ENCODE measurements at regions not wholly inside any gene's neighbourhood (a gene's known extent, or its start where the extent isn't known, plus 50 kb on each side); places are given as distances from the start of the nearest gene placed in this dataset.

DNA sequence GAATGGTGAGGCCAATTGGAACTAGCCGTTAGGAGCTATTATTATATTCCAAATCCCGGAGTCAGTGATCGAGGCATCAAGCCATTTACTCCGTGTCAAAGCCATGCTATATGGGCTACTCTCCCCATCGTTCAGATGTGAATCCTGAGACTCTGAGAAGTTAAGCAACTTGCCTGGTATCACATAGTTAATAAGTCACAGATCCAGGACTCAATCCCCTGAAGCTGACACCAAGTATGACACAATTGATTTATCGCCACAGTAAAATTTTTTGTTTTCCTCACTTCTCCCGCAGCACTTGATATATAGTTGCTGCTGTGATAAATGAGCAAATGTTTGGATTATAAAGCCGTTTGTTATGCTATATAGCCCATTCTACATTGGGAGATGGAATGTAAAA, 50.8 kb upstream of the TSHZ2 start:
- no peak overlapping the region for H3K27ac ChIP-seq
- CTCF ChIA-PET: no interaction called here
- no TSS peak for BruUV-seq (replicated peaks)

DNA sequence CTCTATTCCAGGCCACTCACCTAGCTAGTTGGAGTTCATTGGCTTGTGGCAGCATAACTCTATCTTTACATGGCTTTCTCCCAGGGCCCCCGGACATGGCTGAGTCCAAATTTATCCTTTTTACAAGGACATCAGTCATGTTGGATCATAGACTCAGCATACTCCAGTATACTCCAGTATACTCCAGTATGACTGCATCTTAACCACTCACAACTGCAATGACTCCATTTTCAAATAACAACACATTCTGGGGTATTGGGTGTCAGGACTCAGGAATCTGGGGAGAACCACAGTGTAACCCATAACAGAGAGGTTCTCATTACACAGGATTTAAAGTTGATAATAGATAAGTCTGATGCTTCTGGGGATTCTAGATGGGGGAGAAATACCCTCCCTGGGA, 53.8 kb upstream of the TSHZ2 start:
- no peaks in the 10 kb centered on the region for H4K20me1 ChIP-seq (ENCODE audit: insufficient read depth)
- H3K4me2 ChIP-seq: no peak overlapping the region
- TF ChIP-seq, protein P1, sequence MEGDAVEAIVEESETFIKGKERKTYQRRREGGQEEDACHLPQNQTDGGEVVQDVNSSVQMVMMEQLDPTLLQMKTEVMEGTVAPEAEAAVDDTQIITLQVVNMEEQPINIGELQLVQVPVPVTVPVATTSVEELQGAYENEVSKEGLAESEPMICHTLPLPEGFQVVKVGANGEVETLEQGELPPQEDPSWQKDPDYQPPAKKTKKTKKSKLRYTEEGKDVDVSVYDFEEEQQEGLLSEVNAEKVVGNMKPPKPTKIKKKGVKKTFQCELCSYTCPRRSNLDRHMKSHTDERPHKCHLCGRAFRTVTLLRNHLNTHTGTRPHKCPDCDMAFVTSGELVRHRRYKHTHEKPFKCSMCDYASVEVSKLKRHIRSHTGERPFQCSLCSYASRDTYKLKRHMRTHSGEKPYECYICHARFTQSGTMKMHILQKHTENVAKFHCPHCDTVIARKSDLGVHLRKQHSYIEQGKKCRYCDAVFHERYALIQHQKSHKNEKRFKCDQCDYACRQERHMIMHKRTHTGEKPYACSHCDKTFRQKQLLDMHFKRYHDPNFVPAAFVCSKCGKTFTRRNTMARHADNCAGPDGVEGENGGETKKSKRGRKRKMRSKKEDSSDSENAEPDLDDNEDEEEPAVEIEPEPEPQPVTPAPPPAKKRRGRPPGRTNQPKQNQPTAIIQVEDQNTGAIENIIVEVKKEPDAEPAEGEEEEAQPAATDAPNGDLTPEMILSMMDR (conservative IDR thresholded peaks at IDR 0.05): no peak
- no peak for TF ChIP-seq EZH2 (IDR thresholded peaks at IDR 0.05; ENCODE audit: low read depth)
- no peaks in the 10 kb centered on the region for H3K4me1 ChIP-seq (replicated peaks; ENCODE audit: insufficient read depth)
- intact Hi-C loops (cut with micrococcal nuclease; ENCODE audit: unreplicated experiment): no loop called here
- H3F3A ChIP-seq (ENCODE audit: insufficient read depth, low read depth): no peaks in the 10 kb centered on the region
- H3K79me2 ChIP-seq (ENCODE audit: low read depth): no peaks in the 10 kb centered on the region
- no TSS peak for BruUV-seq (replicated peaks)
- no peaks in the 10 kb centered on the region for H3K36me3 ChIP-seq (ENCODE audit: low read depth)
- POLR2A ChIA-PET (ENCODE audit: unreplicated experiment): no interaction called here
- CTCF ChIA-PET: no interaction called here
- no peaks in the 10 kb centered on the region for H3K9me3 ChIP-seq (ENCODE audit: insufficient read depth, low read depth)
- no peak for DNase-seq
- no peak overlapping the region for H3K4me3 ChIP-seq
- H2AFZ ChIP-seq: no peak overlapping the region
- H3K27me3 ChIP-seq (ENCODE audit: insufficient read depth, low read depth): peaks cover 10% of the 10 kb centered on the region; the same call in 1 of the 2 replicates
- H3K27ac ChIP-seq: no peak overlapping the region
- H3K9me2 ChIP-seq (ENCODE audit: insufficient read depth): no peaks in the 10 kb centered on the region

More for the DNA sequence above, 50.8 kb upstream of the TSHZ2 start:
- no peaks in the 10 kb centered on the region for H3K79me2 ChIP-seq (ENCODE audit: low read depth)
- intact Hi-C loops (cut with micrococcal nuclease; ENCODE audit: unreplicated experiment): no loop called here
- no peaks in the 10 kb centered on the region for H3K9me2 ChIP-seq (ENCODE audit: insufficient read depth)
- H3K4me2 ChIP-seq: no peak overlapping the region
- no peaks in the 10 kb centered on the region for H4K20me1 ChIP-seq (ENCODE audit: insufficient read depth)
- H3K36me3 ChIP-seq (ENCODE audit: low read depth): no peaks in the 10 kb centered on the region
- H3K4me1 ChIP-seq (replicated peaks; ENCODE audit: insufficient read depth): no peaks in the 10 kb centered on the region
- TF ChIP-seq EZH2 (IDR thresholded peaks at IDR 0.05; ENCODE audit: low read depth): no peak
- TF ChIP-seq, protein P1 (conservative IDR thresholded peaks at IDR 0.05): no peak
- no peaks in the 10 kb centered on the region for H3F3A ChIP-seq (ENCODE audit: insufficient read depth, low read depth)
- no peak overlapping the region for H3K4me3 ChIP-seq
- H3K27me3 ChIP-seq (ENCODE audit: insufficient read depth, low read depth): peaks cover 10% of the 10 kb centered on the region; the same call in 1 of the 2 replicates
- no peak overlapping the region for H2AFZ ChIP-seq
- no peak for DNase-seq
- H3K9me3 ChIP-seq (ENCODE audit: insufficient read depth, low read depth): no peaks in the 10 kb centered on the region
- POLR2A ChIA-PET (ENCODE audit: unreplicated experiment): no interaction called here

DNA sequence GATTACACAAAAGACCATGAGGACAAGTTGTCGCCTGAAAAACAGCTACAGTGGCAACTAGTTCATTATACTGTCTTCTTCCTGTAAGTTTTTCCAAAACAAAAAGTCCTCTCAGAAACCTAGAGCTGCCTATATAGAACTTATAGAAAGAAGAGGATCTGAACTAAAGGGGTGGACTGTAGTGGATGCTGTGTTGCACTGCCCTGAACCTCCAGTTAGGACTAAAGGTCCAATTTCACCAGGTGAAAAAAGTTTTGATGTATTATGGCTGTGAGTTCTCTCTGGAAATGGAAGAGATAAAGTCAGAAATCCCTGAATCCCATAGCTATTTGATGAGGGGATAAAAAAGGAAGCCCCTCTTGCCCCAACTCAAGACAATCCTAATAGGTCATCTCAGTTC, 56.6 kb upstream of the TSHZ2 start:
- Histone ChIP-seq H3K4me2 (no peak overlapping the region), H3K4me1 (replicated peaks; ENCODE audit: insufficient read depth) (no peaks in the 10 kb centered on the region), H3K9me2 (ENCODE audit: insufficient read depth) (no peaks in the 10 kb centered on the region), H4K20me1 (ENCODE audit: insufficient read depth) (no peaks in the 10 kb centered on the region), H3K4me3 (no peak overlapping the region), H3K36me3 (ENCODE audit: low read depth) (no peaks in the 10 kb centered on the region), H3K79me2 (ENCODE audit: low read depth) (no peaks in the 10 kb centered on the region), H3K27me3 (ENCODE audit: insufficient read depth, low read depth) (no peaks in the 10 kb centered on the region), H3K9me3 (ENCODE audit: insufficient read depth, low read depth) (no peaks in the 10 kb centered on the region), H3F3A (ENCODE audit: insufficient read depth, low read depth) (no peaks in the 10 kb centered on the region), H3K27ac (no peak overlapping the region), H2AFZ (no peak overlapping the region)
- intact Hi-C loops (cut with micrococcal nuclease; ENCODE audit: unreplicated experiment): no loop called here
- ChIA-PET POLR2A (ENCODE audit: unreplicated experiment) (interaction anchor here (0.6 kb wide), 1 partner anchor 23 kb away, joined by 6 read pairs; no protein-coding TSS in a partner anchor), CTCF (no interaction called here)
- DNase-seq: no peak
- no peak for TF ChIP-seq EZH2 (IDR thresholded peaks at IDR 0.05; ENCODE audit: low read depth)
- TF ChIP-seq, protein P1 (conservative IDR thresholded peaks at IDR 0.05): no peak
- no TSS peak for BruUV-seq (replicated peaks)

All from PC-9 (cell line).